ENCODE measurements at regions not wholly inside any gene's neighbourhood (a gene's known extent, or its start where the extent isn't known, plus 50 kb on each side); places are given as distances from the start of the nearest gene placed in this dataset.

GRCh38 chr19:28405346-28405742, 807.6 kb downstream of the UQCRFS1 start:
- Histone ChIP-seq H3K9me3 (no peaks in the 10 kb centered on the region), H3K36me3 (no peaks in the 10 kb centered on the region), H3K27ac (no peak overlapping the region), H3K27me3 (no peaks in the 10 kb centered on the region), H3K4me3 (no peak overlapping the region), H3K4me1 (no peaks in the 10 kb centered on the region)
- intact Hi-C loops (cut with DNase I): no loop called here
- no peak for DNase-seq (ENCODE audit: low spot score in 2 of 2)
- no peak for TF ChIP-seq CTCF (IDR thresholded peaks at IDR 0.05)

- no peak for DNase-seq (ENCODE audit: low spot score in 2 of 2)
- Histone ChIP-seq H3K9me3 (no peaks in the 10 kb centered on the region), H3K4me3 (no peak overlapping the region), H3K27me3 (no peaks in the 10 kb centered on the region), H3K36me3 (no peaks in the 10 kb centered on the region), H3K4me1 (no peaks in the 10 kb centered on the region), H3K27ac (no peak overlapping the region)
- intact Hi-C loops (cut with DNase I): no loop called here
- no peak for TF ChIP-seq CTCF (IDR thresholded peaks at IDR 0.05)
These were observed 808.5 kb downstream of the UQCRFS1 start for GRCh38 chr19:28404472-28404871.

GRCh38 chr19:28403690-28404089, 809.3 kb downstream of the UQCRFS1 start:
- H3K36me3 ChIP-seq: no peaks in the 10 kb centered on the region
- intact Hi-C loops (cut with DNase I): no loop called here

GRCh38 chr19:28402701-28403290, 810.2 kb downstream of the UQCRFS1 start:
- H3K4me1 ChIP-seq: no peaks in the 10 kb centered on the region
- H3K4me3 ChIP-seq: no peak overlapping the region
- no peaks in the 10 kb centered on the region for H3K36me3 ChIP-seq
- no peaks in the 10 kb centered on the region for H3K9me3 ChIP-seq
- H3K27me3 ChIP-seq: no peaks in the 10 kb centered on the region
- intact Hi-C loops (cut with DNase I): no loop called here
- no peak for TF ChIP-seq CTCF (IDR thresholded peaks at IDR 0.05)
- H3K27ac ChIP-seq: no peak overlapping the region
- DNase-seq (ENCODE audit: low spot score in 2 of 2): no peak

More at GRCh38 chr19:28403690-28404089, 809.3 kb downstream of the UQCRFS1 start:
- Histone ChIP-seq H3K4me1 (no peaks in the 10 kb centered on the region), H3K27ac (no peak overlapping the region), H3K4me3 (no peak overlapping the region), H3K27me3 (no peaks in the 10 kb centered on the region), H3K9me3 (no peaks in the 10 kb centered on the region)
- no peak for TF ChIP-seq CTCF (IDR thresholded peaks at IDR 0.05)
- no peak for DNase-seq (ENCODE audit: low spot score in 2 of 2)

GRCh38 chr19:28401739-28402424, 811.1 kb downstream of the UQCRFS1 start:
- Histone ChIP-seq H3K9me3 (no peaks in the 10 kb centered on the region), H3K36me3 (no peaks in the 10 kb centered on the region), H3K4me3 (no peak overlapping the region), H3K27me3 (no peaks in the 10 kb centered on the region), H3K4me1 (no peaks in the 10 kb centered on the region), H3K27ac (no peak overlapping the region)
- no peak for TF ChIP-seq CTCF (IDR thresholded peaks at IDR 0.05)
- no peak for DNase-seq (ENCODE audit: low spot score in 2 of 2)
- intact Hi-C loops (cut with DNase I): no loop called here
